GM18505 (cell line): ENCODE measurements at regions not wholly inside any gene's neighbourhood (a gene's known extent, or its start where the extent isn't known, plus 50 kb on each side); places are given as distances from the start of the nearest gene placed in this dataset.

Experiments used
- ATAC-seq: cut with Tn5 transposase; IDR thresholded peaks from one replicate; pipeline ENCODE4 v1.9.1; 2021; ENCODE audit not compliant: unreplicated experiment
- POLR2A ChIP-seq: IDR thresholded peaks from 4 replicates; pipeline ENCODE4 v1.6.1; 2011; ENCODE audit warnings: borderline replicate concordance; ENCODE audit not compliant: insufficient read depth, insufficient read length; ENCODE audit errors: extremely low read depth

DNA sequence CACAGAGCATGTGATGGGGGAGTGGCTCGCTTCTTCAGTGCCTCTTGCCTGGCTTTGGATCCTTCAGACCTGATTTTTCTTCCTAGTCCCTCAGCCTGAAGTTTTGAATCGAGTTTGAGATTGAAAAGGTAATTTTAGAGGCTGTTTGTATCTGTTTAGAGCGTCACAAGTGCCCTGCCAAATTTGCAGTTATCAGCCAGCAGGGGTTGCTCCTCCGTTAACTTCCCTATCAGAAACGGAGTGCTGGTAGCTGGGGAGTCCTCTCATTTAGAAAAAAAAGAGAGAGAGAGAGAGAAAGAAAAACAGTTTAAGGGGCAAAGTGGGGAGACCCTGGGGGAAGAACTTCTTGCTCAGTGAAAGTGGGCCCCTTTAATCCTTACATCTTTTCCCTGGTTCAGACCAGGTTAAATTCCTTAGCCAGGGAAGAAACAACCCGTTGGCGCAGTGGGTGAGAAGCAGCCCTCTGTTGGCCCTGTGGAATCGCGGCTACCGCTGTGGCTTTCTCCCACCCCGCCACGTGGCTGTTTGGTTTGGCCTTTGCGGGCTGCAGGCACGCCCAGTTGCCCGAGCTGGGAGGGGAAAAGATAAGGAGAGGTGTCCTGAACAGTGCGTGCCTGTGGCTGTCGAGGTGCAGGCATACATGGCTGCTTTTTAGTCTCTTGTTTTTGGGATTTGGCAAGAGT, 576.7 kb upstream of the ACO1 start:
- no peak for TF ChIP-seq POLR2A

DNA sequence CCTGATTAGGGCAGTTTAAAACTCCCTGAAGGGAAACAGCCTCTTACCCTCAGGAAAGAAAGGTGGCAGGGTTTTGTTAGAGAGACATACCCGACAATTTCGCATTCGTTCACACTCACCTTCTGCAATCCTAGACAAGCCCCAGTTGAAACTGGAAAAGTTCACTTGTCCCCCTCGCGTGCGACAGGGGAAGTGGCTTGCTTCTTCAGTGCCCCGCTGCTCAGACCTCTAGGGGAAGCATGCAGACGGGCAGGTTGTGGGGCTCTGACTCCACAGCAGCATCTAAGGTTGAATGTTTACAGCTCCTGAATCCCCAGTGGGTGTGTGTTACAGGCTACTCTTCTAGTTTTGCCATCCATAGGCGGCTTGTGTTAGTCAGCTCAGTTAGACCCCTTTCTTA, 575.7 kb upstream of the ACO1 start:
- no peak for ATAC-seq
- no peak for TF ChIP-seq POLR2A

More for the DNA sequence above, 576.7 kb upstream of the ACO1 start:
- ATAC-seq = no peak

DNA sequence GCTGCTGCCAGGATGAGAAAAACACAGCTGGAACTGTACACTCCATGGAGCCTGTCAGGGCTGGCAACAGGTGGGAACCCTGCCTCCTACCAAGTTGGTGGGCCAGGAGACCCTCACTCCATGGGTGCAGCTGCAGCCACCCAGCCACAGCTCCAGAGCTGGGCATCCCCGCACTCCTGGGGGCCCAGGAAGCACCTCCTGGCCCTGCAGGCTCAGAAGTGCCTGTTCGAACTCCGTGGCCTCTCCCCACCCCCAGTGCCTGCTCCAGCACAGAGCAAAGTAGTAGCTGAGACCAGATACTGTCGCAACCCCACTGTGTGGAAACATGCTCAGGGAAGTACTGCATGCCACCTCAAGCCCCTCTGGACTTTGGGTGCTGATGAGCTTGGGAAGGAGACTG, 564.0 kb upstream of the ACO1 start:
- ATAC-seq = no peak
- TF ChIP-seq POLR2A = no peak

DNA sequence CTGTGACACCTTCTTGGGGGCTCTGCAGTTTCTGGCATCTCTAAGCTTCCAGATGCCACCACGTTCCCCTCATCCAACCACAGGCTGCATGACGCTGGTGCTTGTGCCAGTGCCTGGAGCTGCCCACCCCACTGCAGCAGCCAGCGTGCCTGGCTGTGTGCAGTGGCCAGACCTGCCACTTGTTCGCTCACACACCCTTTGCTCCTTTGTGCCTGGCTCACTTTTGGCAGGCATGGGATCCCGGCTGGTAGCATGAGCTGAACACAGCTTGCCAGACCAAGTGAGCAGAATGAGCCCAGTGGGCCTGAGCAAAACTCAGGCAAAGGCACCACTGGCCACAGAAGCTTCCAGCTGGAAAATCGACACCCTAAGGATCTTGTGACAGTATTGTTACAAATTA, 562.9 kb upstream of the ACO1 start:
- ATAC-seq = no peak

DNA sequence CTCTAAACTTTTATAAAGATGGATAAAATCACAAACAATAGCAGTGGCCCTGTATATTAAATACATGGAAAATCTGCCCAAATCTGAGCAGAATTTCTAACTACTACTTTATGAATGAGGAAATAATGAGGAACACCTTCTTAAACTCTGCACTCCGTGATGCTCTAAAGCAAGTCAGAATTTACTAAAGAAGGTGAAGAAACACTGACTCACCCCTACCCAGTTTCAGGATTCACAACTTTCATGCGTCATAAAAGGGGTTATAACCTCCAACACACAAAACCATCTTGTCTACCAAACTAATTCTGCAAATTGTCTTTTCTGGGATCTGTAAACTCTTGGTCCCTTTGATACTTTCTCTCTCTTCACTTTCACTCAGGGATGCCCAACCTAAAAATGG, 561.1 kb upstream of the ACO1 start:
- no peak for TF ChIP-seq POLR2A
- no peak for ATAC-seq

More for the DNA sequence above, 562.9 kb upstream of the ACO1 start:
- TF ChIP-seq POLR2A = no peak

DNA sequence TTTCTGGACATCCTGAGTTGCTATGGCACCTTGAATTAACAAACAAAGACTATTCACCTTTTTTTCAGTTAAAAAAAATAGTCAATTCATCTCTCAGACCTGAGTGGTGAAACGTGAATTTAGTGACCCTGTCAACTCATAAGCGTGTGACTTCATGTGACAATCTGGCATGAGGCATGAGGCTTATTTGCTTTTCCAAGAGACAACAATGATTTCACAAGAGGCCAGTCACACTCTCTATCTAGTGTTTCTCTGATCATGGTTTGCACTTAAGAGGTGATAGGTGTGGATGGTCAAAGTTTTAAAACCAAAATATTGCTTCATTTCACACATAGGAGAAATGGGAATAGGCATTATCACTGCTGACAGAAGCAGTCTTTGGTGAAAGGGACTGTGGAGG, 559.6 kb upstream of the ACO1 start:
- ATAC-seq = no peak
- no peak for TF ChIP-seq POLR2A

DNA sequence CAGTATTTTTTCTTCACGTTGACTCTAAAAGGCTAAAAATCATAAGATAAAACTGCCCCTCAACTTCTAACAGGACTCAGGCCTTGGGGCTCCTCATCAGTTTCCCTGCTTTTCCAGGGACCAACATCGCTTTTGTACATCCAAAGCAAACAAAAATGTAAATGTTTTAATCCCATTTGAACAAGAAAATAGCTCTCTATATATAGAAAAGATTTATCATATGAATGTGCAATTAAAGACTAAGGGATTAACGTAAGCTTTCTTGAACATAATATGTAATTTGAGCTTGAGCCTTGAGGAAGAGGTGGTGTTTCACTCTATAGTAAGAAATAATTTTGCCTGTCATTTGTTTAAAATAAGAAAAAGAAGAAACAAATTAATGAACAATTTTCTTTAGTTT, 547.2 kb upstream of the ACO1 start:
- TF ChIP-seq POLR2A = no peak
- ATAC-seq = no peak

DNA sequence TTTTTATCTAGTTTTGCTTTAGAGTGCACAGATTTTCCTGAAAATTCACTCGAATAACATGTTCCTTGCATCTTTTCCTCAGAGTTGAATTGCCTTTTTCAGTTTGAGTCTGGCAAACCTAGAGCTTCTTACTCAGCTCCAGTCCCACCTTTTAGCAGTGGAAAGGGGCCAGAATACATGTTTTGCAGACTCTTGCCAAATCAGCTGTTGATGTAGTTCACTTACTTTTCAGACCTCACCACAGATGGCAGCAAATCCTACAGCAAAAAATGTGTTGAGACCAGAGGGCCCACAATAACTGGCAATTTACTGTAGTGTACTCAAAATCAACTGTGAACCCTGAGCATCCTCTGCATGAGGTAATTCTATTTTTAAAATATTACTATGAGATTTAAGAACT, 545.2 kb upstream of the ACO1 start:
- TF ChIP-seq POLR2A = no peak
- ATAC-seq = no peak

DNA sequence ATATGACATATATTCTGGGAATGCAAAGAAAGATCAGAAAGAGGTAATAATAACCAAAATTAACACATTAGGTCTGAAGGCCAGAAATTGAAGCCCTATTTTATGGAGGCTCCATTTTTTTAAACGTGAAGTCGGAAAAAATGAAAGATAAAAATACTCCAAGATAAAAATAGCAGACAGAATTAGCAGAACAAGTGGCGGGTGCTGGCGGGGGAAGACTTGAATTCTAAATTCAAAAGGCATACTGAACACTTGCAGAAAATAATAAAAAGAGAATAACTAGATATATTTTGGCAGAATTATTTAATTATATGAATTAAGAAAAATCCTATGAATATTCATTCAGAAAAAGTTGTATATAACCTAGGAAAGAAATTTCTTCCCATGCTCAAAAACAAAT, 543.7 kb upstream of the ACO1 start:
- no peak for ATAC-seq
- TF ChIP-seq POLR2A = no peak

DNA sequence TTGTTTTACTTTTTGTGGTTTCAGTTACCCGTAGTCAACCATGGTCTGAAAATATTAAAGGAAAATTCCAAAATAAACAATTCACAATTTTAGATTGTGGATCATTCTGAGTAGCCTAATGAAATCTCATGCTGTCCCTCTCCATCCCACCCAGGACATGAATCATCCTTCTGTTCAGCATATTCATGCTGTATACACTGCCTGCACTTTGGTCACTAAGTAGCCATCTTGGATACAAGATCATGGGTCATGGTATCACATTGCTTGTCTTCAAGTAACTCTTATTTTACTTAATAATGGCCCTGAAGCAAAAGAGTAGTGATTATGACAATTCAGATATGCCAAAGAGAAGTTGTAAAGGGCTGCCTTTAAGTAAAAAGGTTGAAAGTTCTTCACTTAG, 536.5 kb upstream of the ACO1 start:
- ATAC-seq = no peak
- TF ChIP-seq POLR2A = no peak

DNA sequence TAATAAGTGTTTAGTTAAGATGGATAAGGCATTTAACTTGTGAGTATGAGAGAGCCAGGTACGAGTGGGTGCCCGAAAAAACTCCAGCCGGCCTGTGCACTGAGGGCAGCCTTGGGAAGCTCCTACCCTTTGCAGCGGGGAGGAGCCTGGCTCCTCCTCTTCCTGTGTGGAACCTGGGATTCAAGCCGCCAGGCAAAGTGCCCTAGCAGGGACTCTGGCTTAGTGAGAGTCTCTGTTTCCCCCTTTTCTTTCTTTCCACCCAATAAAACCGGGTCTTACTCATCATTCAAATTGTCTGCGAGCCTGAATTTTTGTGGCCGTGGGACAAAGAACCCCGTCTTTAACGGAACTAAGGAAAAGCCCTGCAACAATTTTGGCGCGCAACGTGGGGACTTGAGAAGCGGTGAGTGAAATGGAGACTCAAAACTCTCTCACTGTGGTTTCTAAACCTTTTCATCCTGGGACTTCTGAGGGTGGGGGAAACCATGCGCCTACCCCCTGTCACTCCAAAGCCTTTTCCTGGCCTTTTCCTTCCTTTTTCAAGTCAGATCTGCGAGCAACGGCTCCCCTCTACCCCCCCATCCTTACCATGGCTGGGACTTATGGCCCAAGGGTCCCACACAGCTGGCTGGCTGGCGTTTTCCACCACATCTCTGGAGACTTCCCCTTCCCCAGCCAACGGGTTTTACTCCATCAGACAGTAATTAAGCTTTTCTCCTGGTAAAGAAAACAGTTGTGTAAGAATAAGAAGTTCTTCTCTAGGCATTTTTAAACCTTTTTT, 535.7 kb upstream of the ACO1 start:
- no peak for TF ChIP-seq POLR2A

DNA sequence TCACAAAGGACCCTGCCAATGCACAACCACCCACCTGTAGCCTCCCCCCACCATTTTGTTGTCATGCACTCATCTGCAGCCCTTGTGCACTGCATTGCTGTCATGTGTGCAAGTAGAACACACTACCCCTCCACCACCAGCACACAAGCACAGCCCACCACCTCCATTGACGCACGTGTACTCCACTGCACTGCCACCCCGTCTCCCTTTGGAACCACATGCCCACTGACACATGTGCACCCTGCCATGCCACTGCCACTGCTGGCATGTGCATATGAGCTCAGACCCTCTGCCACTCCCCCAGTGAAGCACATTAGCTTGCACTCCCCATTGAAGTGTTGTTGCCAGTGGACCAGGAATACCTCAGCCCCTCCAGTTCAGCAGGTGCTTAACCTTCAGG, 530.3 kb upstream of the ACO1 start:
- no peak for TF ChIP-seq POLR2A
- ATAC-seq = no peak

More for the DNA sequence above, 535.7 kb upstream of the ACO1 start:
- no peak for ATAC-seq

DNA sequence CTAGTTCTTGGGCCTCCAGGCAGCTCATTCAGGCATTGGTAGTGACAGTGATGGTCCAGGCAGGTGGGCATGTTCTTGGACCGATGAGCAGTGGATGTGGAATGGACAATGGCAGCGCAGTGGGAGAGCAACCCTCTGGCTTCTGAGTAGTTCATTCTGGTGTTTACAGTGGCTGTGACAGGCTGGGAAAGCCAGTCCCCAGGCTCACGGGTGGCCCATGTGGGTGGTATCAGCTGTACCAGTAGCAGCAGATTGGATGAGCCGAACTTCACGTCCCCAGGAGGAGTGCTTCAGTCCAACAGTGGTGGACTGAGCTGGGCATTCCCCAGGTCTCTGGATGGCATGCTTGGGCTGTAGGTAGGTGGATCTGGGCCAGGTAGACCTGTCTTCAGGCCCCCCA, 515.6 kb upstream of the ACO1 start:
- TF ChIP-seq POLR2A = no peak
- ATAC-seq = no peak

DNA sequence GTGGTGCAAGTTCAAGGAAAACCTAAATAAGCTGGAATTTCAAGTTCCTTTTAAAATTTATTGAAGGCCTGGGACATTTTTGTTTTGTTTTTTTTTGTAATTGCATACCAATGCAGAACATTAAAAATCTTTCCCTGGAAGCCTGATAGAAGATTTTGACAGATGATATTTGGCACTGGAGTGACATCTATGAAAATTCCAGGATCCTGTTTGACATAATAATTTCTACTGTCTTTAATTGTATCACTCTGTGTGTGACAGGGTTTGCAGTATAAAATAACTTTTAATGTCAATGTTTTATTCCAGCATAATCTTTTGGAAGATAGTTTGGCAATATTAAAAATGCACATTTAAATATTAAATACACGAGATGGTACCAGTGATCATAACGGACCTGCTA, 514.2 kb upstream of the ACO1 start:
- TF ChIP-seq POLR2A = no peak
- no peak for ATAC-seq
